ENCODE measurements at regions not wholly inside any gene's neighbourhood (a gene's known extent, or its start where the extent isn't known, plus 50 kb on each side); places are given as distances from the start of the nearest gene placed in this dataset.

DNA sequence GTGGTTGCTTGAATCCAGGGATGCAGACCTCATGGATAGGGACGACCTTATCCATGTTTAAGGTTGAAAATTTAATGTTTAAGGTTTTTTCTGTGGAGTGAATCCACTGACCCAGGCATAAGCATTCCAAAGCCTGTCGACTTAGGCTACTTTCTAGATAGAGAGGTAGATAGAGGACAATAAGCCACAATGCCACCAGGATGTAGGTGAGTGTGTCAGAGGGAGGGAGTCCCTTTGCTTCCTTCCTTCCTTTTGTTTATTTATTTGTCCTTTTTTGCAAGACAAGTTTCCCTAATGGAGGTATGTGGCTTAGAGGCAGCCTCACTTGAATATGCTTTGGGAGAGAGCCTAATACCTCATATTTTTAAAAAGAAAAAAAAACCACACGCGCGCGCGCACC, 834.2 kb upstream of the SOX9 start:
- H3K4me3 ChIP-seq: no peak overlapping the region
- peak overlapping the region; percentile 64 for H3K4me2 ChIP-seq

DNA sequence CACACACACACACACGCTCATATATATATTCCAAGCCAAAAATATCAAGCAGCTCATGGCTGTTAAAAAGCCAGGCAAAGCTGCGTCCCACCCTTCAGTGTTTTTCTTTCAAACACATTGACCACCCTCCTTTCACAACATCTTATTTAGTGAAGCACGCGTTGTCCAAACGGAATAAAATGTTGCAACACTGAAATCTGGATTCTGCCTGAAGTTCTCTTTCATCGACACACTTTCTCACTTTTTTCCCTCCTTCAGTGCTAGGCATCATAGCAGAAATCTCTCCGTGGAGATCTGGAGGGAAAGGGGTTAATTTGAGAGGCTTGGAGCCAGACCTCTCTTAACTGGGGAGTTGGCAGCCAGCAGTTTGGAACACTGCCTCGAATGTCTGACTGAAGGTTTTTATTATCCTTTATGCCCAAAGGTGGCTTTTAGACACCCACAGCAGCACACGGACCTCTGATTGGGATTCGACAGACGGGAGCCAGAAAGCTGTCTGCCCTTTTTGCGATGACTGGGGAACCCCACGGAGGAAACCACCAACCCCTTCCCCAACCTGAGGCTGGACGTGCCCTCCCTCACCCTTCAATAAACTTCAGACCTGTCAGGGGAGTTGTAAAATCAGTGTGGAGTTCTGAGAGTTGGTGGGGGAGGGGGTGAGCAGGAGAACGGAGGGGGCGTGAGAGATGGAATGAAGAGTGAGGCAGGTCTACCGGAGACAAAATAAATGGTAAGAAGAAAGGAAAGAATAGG, 833.6 kb upstream of the SOX9 start:
- H3K9me2 ChIP-seq (replicated peaks; ENCODE audit: insufficient read depth): no peaks in the 10 kb centered on the region
- WGBS (ENCODE audit: low lambda C conversion rate, missing lambda C conversion rate): 21% methylated on average over 16 of the region's 17 CpGs
- H3K4me1 ChIP-seq (ENCODE audit: insufficient read depth): peaks cover 7% of the 10 kb centered on the region
- H3K36me3 ChIP-seq (replicated peaks; ENCODE audit: insufficient read depth, low read depth): no peaks in the 10 kb centered on the region
- peak overlapping the region; percentile 18 for H2AFZ ChIP-seq
- DNase-seq (ENCODE audit: low spot score): no peak
- H4K20me1 ChIP-seq (ENCODE audit: insufficient read depth, poor library complexity, severe bottlenecking): no peaks in the 10 kb centered on the region
- no peak for TF ChIP-seq EZH2phosphoT487 (IDR thresholded peaks at IDR 0.05; ENCODE audit: low read depth, severe bottlenecking, unreplicated experiment)
- TF ChIP-seq, protein P1, sequence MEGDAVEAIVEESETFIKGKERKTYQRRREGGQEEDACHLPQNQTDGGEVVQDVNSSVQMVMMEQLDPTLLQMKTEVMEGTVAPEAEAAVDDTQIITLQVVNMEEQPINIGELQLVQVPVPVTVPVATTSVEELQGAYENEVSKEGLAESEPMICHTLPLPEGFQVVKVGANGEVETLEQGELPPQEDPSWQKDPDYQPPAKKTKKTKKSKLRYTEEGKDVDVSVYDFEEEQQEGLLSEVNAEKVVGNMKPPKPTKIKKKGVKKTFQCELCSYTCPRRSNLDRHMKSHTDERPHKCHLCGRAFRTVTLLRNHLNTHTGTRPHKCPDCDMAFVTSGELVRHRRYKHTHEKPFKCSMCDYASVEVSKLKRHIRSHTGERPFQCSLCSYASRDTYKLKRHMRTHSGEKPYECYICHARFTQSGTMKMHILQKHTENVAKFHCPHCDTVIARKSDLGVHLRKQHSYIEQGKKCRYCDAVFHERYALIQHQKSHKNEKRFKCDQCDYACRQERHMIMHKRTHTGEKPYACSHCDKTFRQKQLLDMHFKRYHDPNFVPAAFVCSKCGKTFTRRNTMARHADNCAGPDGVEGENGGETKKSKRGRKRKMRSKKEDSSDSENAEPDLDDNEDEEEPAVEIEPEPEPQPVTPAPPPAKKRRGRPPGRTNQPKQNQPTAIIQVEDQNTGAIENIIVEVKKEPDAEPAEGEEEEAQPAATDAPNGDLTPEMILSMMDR (IDR thresholded peaks at IDR 0.05; ENCODE audit: poor library complexity): no peak
- no peak for TF ChIP-seq EZH2 (IDR thresholded peaks at IDR 0.05; ENCODE audit: borderline replicate concordance)
- H3K9me3 ChIP-seq (ENCODE audit: low read depth): no peaks in the 10 kb centered on the region
- H3K79me2 ChIP-seq: no peaks in the 10 kb centered on the region
- peak overlapping the region; percentile 64 for H3K4me2 ChIP-seq
- H3K27ac ChIP-seq: no peak overlapping the region
- no peak overlapping the region for H3K4me3 ChIP-seq
- peaks cover 5% of the 10 kb centered on the region for H3K27me3 ChIP-seq

More for the DNA sequence above, 834.2 kb upstream of the SOX9 start:
- Histone ChIP-seq H4K20me1 (ENCODE audit: insufficient read depth, poor library complexity, severe bottlenecking) (no peaks in the 10 kb centered on the region), H2AFZ (no peak overlapping the region), H3K36me3 (replicated peaks; ENCODE audit: insufficient read depth, low read depth) (no peaks in the 10 kb centered on the region), H3K79me2 (no peaks in the 10 kb centered on the region), H3K9me3 (ENCODE audit: low read depth) (no peaks in the 10 kb centered on the region), H3K27me3 (peaks cover 5% of the 10 kb centered on the region), H3K4me1 (ENCODE audit: insufficient read depth) (peaks cover 7% of the 10 kb centered on the region), H3K9me2 (replicated peaks; ENCODE audit: insufficient read depth) (no peaks in the 10 kb centered on the region), H3K27ac (no peak overlapping the region)
- 41% methylated on average over 2 of the region's 7 CpGs for WGBS (ENCODE audit: low lambda C conversion rate, missing lambda C conversion rate)
- DNase-seq (ENCODE audit: low spot score): no peak
- TF ChIP-seq EZH2phosphoT487 (IDR thresholded peaks at IDR 0.05; ENCODE audit: low read depth, severe bottlenecking, unreplicated experiment): no peak
- TF ChIP-seq, protein P1 (IDR thresholded peaks at IDR 0.05; ENCODE audit: poor library complexity): no peak
- no peak for TF ChIP-seq EZH2 (IDR thresholded peaks at IDR 0.05; ENCODE audit: borderline replicate concordance)

DNA sequence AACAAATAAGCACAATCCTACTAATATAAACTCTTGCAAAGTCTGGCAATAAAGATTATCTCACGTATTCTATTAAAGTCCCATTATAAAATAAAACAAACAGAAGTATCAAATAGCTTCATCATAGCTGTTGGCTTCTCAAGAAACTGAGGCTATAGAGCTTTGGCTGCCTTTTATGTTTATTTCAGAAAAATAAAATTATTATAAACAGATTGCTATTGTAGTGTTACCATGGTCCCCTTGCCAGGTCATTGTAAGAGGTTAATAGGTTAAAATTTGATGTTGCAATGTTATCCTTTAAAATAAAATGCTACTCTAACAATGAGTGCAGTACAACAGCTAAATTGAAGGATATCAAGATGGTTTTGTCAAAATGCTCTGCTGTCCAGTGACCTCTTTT, 828.8 kb upstream of the SOX9 start:
- Histone ChIP-seq H3K36me3 (replicated peaks; ENCODE audit: insufficient read depth, low read depth) (no peaks in the 10 kb centered on the region), H3K27ac (no peak overlapping the region), H4K20me1 (ENCODE audit: insufficient read depth, poor library complexity, severe bottlenecking) (no peaks in the 10 kb centered on the region), H3K27me3 (peaks cover 5% of the 10 kb centered on the region), H3K4me3 (no peak overlapping the region), H2AFZ (no peak overlapping the region), H3K79me2 (no peaks in the 10 kb centered on the region), H3K4me2 (no peak overlapping the region), H3K9me3 (ENCODE audit: low read depth) (no peaks in the 10 kb centered on the region), H3K4me1 (ENCODE audit: insufficient read depth) (peaks cover 7% of the 10 kb centered on the region), H3K9me2 (replicated peaks; ENCODE audit: insufficient read depth) (no peaks in the 10 kb centered on the region)
- TF ChIP-seq, protein P1 (IDR thresholded peaks at IDR 0.05; ENCODE audit: poor library complexity): no peak
- no peak for DNase-seq (ENCODE audit: low spot score)
- WGBS (ENCODE audit: low lambda C conversion rate, missing lambda C conversion rate): 57% methylated on average over 1 of the region's 1 CpG

Measured in hepatocyte (in vitro differentiated cells).